Ascending aorta (tissue), 2 donors: ENCODE measurements at regions not wholly inside any gene's neighbourhood (a gene's known extent, or its start where the extent isn't known, plus 50 kb on each side); places are given as distances from the start of the nearest gene placed in this dataset.

ENCODE experiments used
- DNase-seq, 2 donors: peaks; one replicate each; pipeline ENCODE4 v3.0.0-alpha.2; 2019; ENCODE audit warnings: low spot score in 2 of 2
- H3K27ac ChIP-seq, 2 donors: fragments of 200-600 bp; sonication (generic); one replicate each; pipeline ENCODE4 v1.5.1; 2016 to 2017; ENCODE audit warnings: mild to moderate bottlenecking in 1 of 2
- H3K27me3 ChIP-seq: fragments of 200-600 bp; sonication (generic); one replicate; pipeline ENCODE4 v1.5.1; 2017
- H3K36me3 ChIP-seq, 2 donors: fragments of 200-600 bp; sonication (generic); one replicate each; pipeline ENCODE4 v1.5.1; 2016
- H3K4me1 ChIP-seq, 2 donors: fragments of 200-600 bp; sonication (generic); one replicate each; pipeline ENCODE4 v1.5.1; 2016 to 2017; ENCODE audit warnings: mild to moderate bottlenecking in 1 of 2
- H3K4me3 ChIP-seq, 2 donors: fragments of 200-600 bp; sonication (generic); one replicate each; pipeline ENCODE4 v1.5.1; 2016 to 2017; ENCODE audit warnings: mild to moderate bottlenecking in 1 of 2
- H3K9me3 ChIP-seq, 2 donors: fragments of 200-600 bp; sonication (generic); one replicate each; pipeline ENCODE4 v1.5.1; 2016
- intact Hi-C: fragments of 100-400 bp; cut with DNase I; formaldehyde crosslinking; loops from one replicate; pipeline ENCODE4 v1.15.1; 2023
- TF ChIP-seq, protein P1 (sequence below), 3 experiments: fragments of 200-600 bp in 2 of 3; fragments of 450-650 bp in 1 of 3; sonication (generic) in 2 of 3; IDR thresholded peaks; one replicate each; pipeline ENCODE4 v1.5.1; 2016 to 2019; ENCODE audit warnings: antibody characterized with exemption in 3 of 3, mild to moderate bottlenecking in 1 of 3, moderate library complexity in 1 of 3

DNA sequence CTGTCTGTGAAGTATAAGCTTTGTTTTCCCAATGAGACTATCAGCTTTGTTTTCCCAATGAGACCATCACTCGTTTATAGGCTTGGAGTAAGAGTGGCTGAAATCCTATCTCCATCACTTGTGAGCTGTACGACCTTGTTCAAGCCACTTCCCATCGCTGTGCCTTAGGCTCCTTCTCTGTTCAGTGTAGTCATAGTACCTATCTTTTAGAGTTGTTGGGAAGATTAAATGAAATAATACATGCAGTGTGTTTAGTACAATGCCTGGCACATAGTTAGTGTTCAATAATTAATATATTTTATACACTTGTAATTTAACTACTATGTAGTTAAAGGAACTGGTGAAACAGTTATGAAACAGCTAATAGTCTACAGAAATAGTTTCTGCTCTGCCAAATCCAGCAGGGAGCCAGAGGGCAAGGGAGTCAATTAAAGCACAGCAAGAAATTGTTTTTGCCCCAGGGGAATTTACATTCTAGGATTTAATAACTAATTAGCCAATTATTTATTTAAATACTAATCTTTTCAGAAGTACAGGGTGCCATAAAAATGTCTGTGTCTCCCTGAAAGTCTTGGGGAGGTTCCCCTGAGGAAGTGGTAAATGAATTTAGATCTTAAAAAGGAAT is 139.3 kb upstream of the HMCN1 start:
- intact Hi-C loops: no loop called here
- TF ChIP-seq, protein P1, sequence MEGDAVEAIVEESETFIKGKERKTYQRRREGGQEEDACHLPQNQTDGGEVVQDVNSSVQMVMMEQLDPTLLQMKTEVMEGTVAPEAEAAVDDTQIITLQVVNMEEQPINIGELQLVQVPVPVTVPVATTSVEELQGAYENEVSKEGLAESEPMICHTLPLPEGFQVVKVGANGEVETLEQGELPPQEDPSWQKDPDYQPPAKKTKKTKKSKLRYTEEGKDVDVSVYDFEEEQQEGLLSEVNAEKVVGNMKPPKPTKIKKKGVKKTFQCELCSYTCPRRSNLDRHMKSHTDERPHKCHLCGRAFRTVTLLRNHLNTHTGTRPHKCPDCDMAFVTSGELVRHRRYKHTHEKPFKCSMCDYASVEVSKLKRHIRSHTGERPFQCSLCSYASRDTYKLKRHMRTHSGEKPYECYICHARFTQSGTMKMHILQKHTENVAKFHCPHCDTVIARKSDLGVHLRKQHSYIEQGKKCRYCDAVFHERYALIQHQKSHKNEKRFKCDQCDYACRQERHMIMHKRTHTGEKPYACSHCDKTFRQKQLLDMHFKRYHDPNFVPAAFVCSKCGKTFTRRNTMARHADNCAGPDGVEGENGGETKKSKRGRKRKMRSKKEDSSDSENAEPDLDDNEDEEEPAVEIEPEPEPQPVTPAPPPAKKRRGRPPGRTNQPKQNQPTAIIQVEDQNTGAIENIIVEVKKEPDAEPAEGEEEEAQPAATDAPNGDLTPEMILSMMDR (IDR thresholded peaks at IDR 0.05): no peak
- Histone ChIP-seq H3K27ac (no peak overlapping the region), H3K4me1 (no peaks in the 10 kb centered on the region), H3K27me3 (no peaks in the 10 kb centered on the region), H3K4me3 (no peak overlapping the region), H3K36me3 (no peaks in the 10 kb centered on the region), H3K9me3 (no peaks in the 10 kb centered on the region)
- DNase-seq: no peak

DNA sequence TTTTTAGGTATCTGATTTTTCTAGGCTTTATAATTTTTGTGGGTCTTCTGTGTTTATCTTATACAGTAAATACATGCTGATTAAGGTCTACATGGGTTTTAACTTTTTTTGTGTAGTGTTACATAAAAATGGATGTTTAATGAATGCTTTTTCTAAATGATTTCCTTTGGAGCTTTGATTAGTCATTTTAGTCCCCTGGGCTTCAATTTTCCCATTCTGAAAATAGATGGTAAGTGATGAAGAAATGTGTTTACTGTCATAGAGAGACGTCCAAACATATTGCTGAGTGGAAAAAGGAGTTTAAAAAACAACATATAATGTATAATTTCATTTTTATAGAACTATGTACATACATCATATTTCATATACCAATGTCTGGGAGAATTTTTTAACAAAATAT is 140.9 kb upstream of the HMCN1 start:
- H3K27me3 ChIP-seq: no peaks in the 10 kb centered on the region
- intact Hi-C loops: no loop called here
- no peak overlapping the region for H3K4me3 ChIP-seq
- TF ChIP-seq, protein P1 (IDR thresholded peaks at IDR 0.05): no peak
- H3K9me3 ChIP-seq: no peaks in the 10 kb centered on the region
- H3K27ac ChIP-seq: no peak overlapping the region
- H3K36me3 ChIP-seq: no peaks in the 10 kb centered on the region
- no peaks in the 10 kb centered on the region for H3K4me1 ChIP-seq
- DNase-seq: no peak

DNA sequence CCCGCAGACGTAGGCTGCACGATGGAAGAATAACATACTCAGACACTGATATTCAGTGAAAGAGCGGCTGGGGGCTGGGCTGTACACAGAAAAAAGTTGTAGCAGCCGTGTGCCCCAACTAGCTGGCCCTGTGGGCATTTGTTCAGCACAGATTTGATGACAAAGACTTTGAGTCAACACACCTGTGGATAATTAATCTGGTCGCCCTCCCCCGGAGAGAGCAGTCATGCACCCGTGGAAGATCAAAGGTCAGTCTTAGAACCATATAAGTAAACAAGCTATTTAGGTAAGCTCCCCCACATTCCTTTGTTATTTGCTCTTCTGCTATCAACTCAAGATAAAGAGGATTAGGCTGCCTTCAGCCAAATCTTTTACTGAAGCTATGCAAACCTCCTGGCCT is 148.4 kb upstream of the HMCN1 start:
- Histone ChIP-seq H3K27me3 (no peaks in the 10 kb centered on the region), H3K4me1 (no peaks in the 10 kb centered on the region), H3K36me3 (no peaks in the 10 kb centered on the region), H3K9me3 (peaks cover 0 to 6% of the 10 kb centered on the region in 2 donors), H3K27ac (no peak overlapping the region), H3K4me3 (no peak overlapping the region)
- intact Hi-C loops: no loop called here
- DNase-seq: no peak
- TF ChIP-seq, protein P1 (IDR thresholded peaks at IDR 0.05): no peak

DNA sequence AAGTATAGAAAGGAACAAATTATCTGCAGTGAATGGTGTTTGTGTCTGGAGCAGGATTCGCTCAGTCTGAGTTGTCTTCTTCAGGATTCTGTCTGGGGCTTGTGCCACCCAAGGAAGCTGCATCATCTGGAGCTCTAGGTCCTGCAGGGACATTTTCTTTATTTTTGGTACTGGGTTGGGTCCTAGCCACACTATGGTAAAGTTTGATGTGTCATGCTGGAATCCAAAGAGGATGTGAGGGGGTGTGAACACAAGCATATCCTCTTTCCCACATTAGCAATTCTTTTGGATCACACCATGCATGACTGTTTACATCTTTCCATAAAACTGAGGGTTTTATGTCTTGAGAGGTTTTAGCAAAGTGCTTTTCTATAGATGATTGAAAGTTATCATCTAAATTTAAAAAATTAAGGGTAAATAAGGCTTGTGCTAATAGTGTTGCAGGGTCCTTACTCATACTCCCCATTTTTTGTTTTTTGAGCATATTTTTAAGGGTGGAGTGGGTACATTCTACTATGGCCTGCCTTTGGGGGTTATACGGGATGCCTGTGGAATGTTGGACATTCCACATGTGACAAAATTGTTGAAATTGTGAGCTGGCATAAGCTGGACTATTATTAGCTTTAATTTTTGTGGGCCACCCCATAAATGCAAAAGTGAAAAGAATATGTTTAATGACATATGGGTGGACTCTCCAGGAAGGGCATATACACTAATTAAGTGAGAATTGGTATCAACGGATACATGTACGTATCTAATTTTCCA is 152.0 kb upstream of the HMCN1 start:
- no peak overlapping the region for H3K27ac ChIP-seq
- H3K4me1 ChIP-seq: no peaks in the 10 kb centered on the region
- no peak overlapping the region for H3K4me3 ChIP-seq
- TF ChIP-seq, protein P1 (IDR thresholded peaks at IDR 0.05): no peak
- DNase-seq: no peak
- intact Hi-C loops: no loop called here
- no peaks in the 10 kb centered on the region for H3K36me3 ChIP-seq
- peaks cover 11 to 23% of the 10 kb centered on the region in 2 donors for H3K9me3 ChIP-seq
- no peaks in the 10 kb centered on the region for H3K27me3 ChIP-seq

GRCh38 chr1:185581020-185581419 is 153.2 kb upstream of the HMCN1 start:
- Histone ChIP-seq H3K4me1 (no peaks in the 10 kb centered on the region), H3K36me3 (no peaks in the 10 kb centered on the region), H3K27me3 (no peaks in the 10 kb centered on the region), H3K27ac (no peak overlapping the region), H3K9me3 (peaks cover 11 to 25% of the 10 kb centered on the region in 2 donors), H3K4me3 (no peak overlapping the region)
- DNase-seq: no peak
- TF ChIP-seq, protein P1 (IDR thresholded peaks at IDR 0.05): no peak
- intact Hi-C loops: no loop called here
